ENCODE measurements at regions not wholly inside any gene's neighbourhood (a gene's known extent, or its start where the extent isn't known, plus 50 kb on each side); places are given as distances from the start of the nearest gene placed in this dataset.

GRCh38 chr2:134140251-134140661 lies 113.6 kb upstream of the MGAT5 start:
- H3K4me3 Mint-ChIP-seq = no peak overlapping the region
- H3K4me1 Mint-ChIP-seq = peaks cover 55% of the 10 kb centered on the region
- DNase-seq = no peak
- no peaks in the 10 kb centered on the region for H3K9me3 Mint-ChIP-seq
- no peak overlapping the region for H3K27ac Mint-ChIP-seq
- no peaks in the 10 kb centered on the region for H3K27me3 Mint-ChIP-seq
- H3K36me3 Mint-ChIP-seq = peaks cover 25% of the 10 kb centered on the region

- Mint-ChIP-seq H3K4me3 (no peak overlapping the region), H3K27ac (peak overlapping the region; percentile 59), H3K9me3 (no peaks in the 10 kb centered on the region), H3K36me3 (peaks cover 20% of the 10 kb centered on the region), H3K27me3 (no peaks in the 10 kb centered on the region), H3K4me1 (peaks cover 56% of the 10 kb centered on the region)
- no peak for DNase-seq
Measured at GRCh38 chr2:134141598-134142340, 112.1 kb upstream of the MGAT5 start.

- H3K36me3 Mint-ChIP-seq = peaks cover 17% of the 10 kb centered on the region
- no peaks in the 10 kb centered on the region for H3K27me3 Mint-ChIP-seq
- H3K27ac Mint-ChIP-seq = no peak overlapping the region
- no peak overlapping the region for H3K4me3 Mint-ChIP-seq
- DNase-seq = no peak
- peaks cover 50% of the 10 kb centered on the region for H3K4me1 Mint-ChIP-seq
- H3K9me3 Mint-ChIP-seq = no peaks in the 10 kb centered on the region
Measured at GRCh38 chr2:134142341-134142738, 111.5 kb upstream of the MGAT5 start.

- H3K9me3 Mint-ChIP-seq = no peaks in the 10 kb centered on the region
- H3K27ac Mint-ChIP-seq = no peak overlapping the region
- peaks cover 50% of the 10 kb centered on the region for H3K4me1 Mint-ChIP-seq
- no peak for DNase-seq
- no peaks in the 10 kb centered on the region for H3K27me3 Mint-ChIP-seq
- H3K4me3 Mint-ChIP-seq = no peak overlapping the region
- H3K36me3 Mint-ChIP-seq = peaks cover 20% of the 10 kb centered on the region
Measured at GRCh38 chr2:134142903-134143302, 111.0 kb upstream of the MGAT5 start.

- peaks cover 16% of the 10 kb centered on the region for H3K36me3 Mint-ChIP-seq
- no peaks in the 10 kb centered on the region for H3K9me3 Mint-ChIP-seq
- H3K4me3 Mint-ChIP-seq = no peak overlapping the region
- H3K27ac Mint-ChIP-seq = no peak overlapping the region
- DNase-seq = no peak
- H3K4me1 Mint-ChIP-seq = peaks cover 50% of the 10 kb centered on the region
- H3K27me3 Mint-ChIP-seq = no peaks in the 10 kb centered on the region
Measured at GRCh38 chr2:134143568-134143967, 110.3 kb upstream of the MGAT5 start.

- Mint-ChIP-seq H3K9me3 (no peaks in the 10 kb centered on the region), H3K27ac (no peak overlapping the region), H3K4me3 (no peak overlapping the region), H3K4me1 (peaks cover 48% of the 10 kb centered on the region), H3K36me3 (peaks cover 16% of the 10 kb centered on the region), H3K27me3 (no peaks in the 10 kb centered on the region)
- no peak for DNase-seq
Measured at GRCh38 chr2:134144081-134144596, 109.7 kb upstream of the MGAT5 start.

GRCh38 chr2:134144651-134145050 lies 109.2 kb upstream of the MGAT5 start:
- peaks cover 53% of the 10 kb centered on the region for H3K4me1 Mint-ChIP-seq
- H3K9me3 Mint-ChIP-seq = no peaks in the 10 kb centered on the region
- no peak for DNase-seq
- no peaks in the 10 kb centered on the region for H3K27me3 Mint-ChIP-seq
- H3K36me3 Mint-ChIP-seq = peaks cover 16% of the 10 kb centered on the region
- H3K27ac Mint-ChIP-seq = no peak overlapping the region
- H3K4me3 Mint-ChIP-seq = no peak overlapping the region

- Mint-ChIP-seq H3K36me3 (peaks cover 16% of the 10 kb centered on the region), H3K9me3 (no peaks in the 10 kb centered on the region), H3K27me3 (no peaks in the 10 kb centered on the region), H3K27ac (no peak overlapping the region), H3K4me3 (no peak overlapping the region), H3K4me1 (peaks cover 53% of the 10 kb centered on the region)
- no peak for DNase-seq
Measured at GRCh38 chr2:134145519-134145918, 108.4 kb upstream of the MGAT5 start.

GRCh38 chr2:134146161-134146560 lies 107.7 kb upstream of the MGAT5 start:
- Mint-ChIP-seq H3K27ac (no peak overlapping the region), H3K4me3 (no peak overlapping the region), H3K36me3 (peaks cover 20% of the 10 kb centered on the region), H3K4me1 (peaks cover 52% of the 10 kb centered on the region), H3K9me3 (no peaks in the 10 kb centered on the region), H3K27me3 (no peaks in the 10 kb centered on the region)
- no peak for DNase-seq

GRCh38 chr2:134146620-134147019 lies 107.3 kb upstream of the MGAT5 start:
- DNase-seq = no peak
- peaks cover 48% of the 10 kb centered on the region for H3K4me1 Mint-ChIP-seq
- peaks cover 24% of the 10 kb centered on the region for H3K36me3 Mint-ChIP-seq
- H3K4me3 Mint-ChIP-seq = no peak overlapping the region
- H3K27ac Mint-ChIP-seq = no peak overlapping the region
- no peaks in the 10 kb centered on the region for H3K9me3 Mint-ChIP-seq
- no peaks in the 10 kb centered on the region for H3K27me3 Mint-ChIP-seq

- Mint-ChIP-seq H3K4me1 (peaks cover 32% of the 10 kb centered on the region), H3K9me3 (no peaks in the 10 kb centered on the region), H3K4me3 (no peak overlapping the region), H3K27me3 (no peaks in the 10 kb centered on the region), H3K36me3 (peaks cover 28% of the 10 kb centered on the region), H3K27ac (no peak overlapping the region)
- no peak for DNase-seq
Measured at GRCh38 chr2:134148172-134148571, 105.7 kb upstream of the MGAT5 start.

GRCh38 chr2:134148843-134149472 lies 104.9 kb upstream of the MGAT5 start:
- no peak overlapping the region for H3K27ac Mint-ChIP-seq
- no peak for DNase-seq
- peaks cover 26% of the 10 kb centered on the region for H3K4me1 Mint-ChIP-seq

GRCh38 chr2:134149904-134150303 lies 104.0 kb upstream of the MGAT5 start:
- Mint-ChIP-seq H3K9me3 (no peaks in the 10 kb centered on the region), H3K27ac (peak overlapping the region; percentile 62), H3K4me1 (peaks cover 31% of the 10 kb centered on the region), H3K36me3 (peaks cover 21% of the 10 kb centered on the region), H3K27me3 (no peaks in the 10 kb centered on the region), H3K4me3 (no peak overlapping the region)
- DNase-seq = no peak

More at GRCh38 chr2:134148843-134149472, 104.9 kb upstream of the MGAT5 start:
- Mint-ChIP-seq H3K36me3 (peaks cover 23% of the 10 kb centered on the region), H3K27me3 (no peaks in the 10 kb centered on the region), H3K4me3 (no peak overlapping the region), H3K9me3 (no peaks in the 10 kb centered on the region)

- no peaks in the 10 kb centered on the region for H3K27me3 Mint-ChIP-seq
- no peak overlapping the region for H3K27ac Mint-ChIP-seq
- peaks cover 23% of the 10 kb centered on the region for H3K36me3 Mint-ChIP-seq
- no peak overlapping the region for H3K4me3 Mint-ChIP-seq
- H3K9me3 Mint-ChIP-seq = no peaks in the 10 kb centered on the region
- DNase-seq = no peak
- H3K4me1 Mint-ChIP-seq = peaks cover 28% of the 10 kb centered on the region
Measured at GRCh38 chr2:134150760-134151159, 103.1 kb upstream of the MGAT5 start.

- Mint-ChIP-seq H3K4me1 (peaks cover 24% of the 10 kb centered on the region), H3K36me3 (peaks cover 27% of the 10 kb centered on the region), H3K27ac (no peak overlapping the region), H3K9me3 (no peaks in the 10 kb centered on the region), H3K4me3 (peak overlapping the region; percentile 52), H3K27me3 (no peaks in the 10 kb centered on the region)
- DNase-seq = no peak
Measured at GRCh38 chr2:134152045-134153010, 101.5 kb upstream of the MGAT5 start.
